NCI-H2107 treated with DMSO at 0.1 percent for 48 hours (cell line): ENCODE measurements at regions not wholly inside any gene's neighbourhood (a gene's known extent, or its start where the extent isn't known, plus 50 kb on each side); places are given as distances from the start of the nearest gene placed in this dataset.

Experiments used
- DNase-seq: peaks from one replicate; lab custom pipeline; 2025; ENCODE audit not compliant: unreplicated experiment; lab: John Stamatoyannopoulos, UW

- DNase-seq: no peak
Measured at GRCh38 chr22:27617214-27617881, 184.2 kb downstream of the MN1 start.

GRCh38 chr22:27620367-27621154, 181.0 kb downstream of the MN1 start:
- DNase-seq: no peak

GRCh38 chr22:27621486-27622070, 180.0 kb downstream of the MN1 start:
- DNase-seq: no peak

GRCh38 chr22:27624042-27624441, 177.5 kb downstream of the MN1 start:
- DNase-seq: no peak

- DNase-seq: no peak
Measured at GRCh38 chr22:27624705-27625104, 176.9 kb downstream of the MN1 start.

GRCh38 chr22:27625769-27626674, 175.5 kb downstream of the MN1 start:
- no peak for DNase-seq

GRCh38 chr22:27626675-27627443, 174.7 kb downstream of the MN1 start:
- no peak for DNase-seq

- no peak for DNase-seq
Measured at GRCh38 chr22:27627444-27627833, 174.1 kb downstream of the MN1 start.

GRCh38 chr22:27627901-27628300, 173.7 kb downstream of the MN1 start:
- no peak for DNase-seq

GRCh38 chr22:27628341-27628740, 173.2 kb downstream of the MN1 start:
- no peak for DNase-seq

GRCh38 chr22:27628891-27629631, 172.5 kb downstream of the MN1 start:
- no peak for DNase-seq

- no peak for DNase-seq
Measured at GRCh38 chr22:27629908-27630673, 171.5 kb downstream of the MN1 start.

- no peak for DNase-seq
Measured at GRCh38 chr22:27630754-27631153, 170.8 kb downstream of the MN1 start.

- no peak for DNase-seq
Measured at GRCh38 chr22:27631641-27632040, 169.9 kb downstream of the MN1 start.

GRCh38 chr22:27632451-27633295, 168.9 kb downstream of the MN1 start:
- DNase-seq: no peak

GRCh38 chr22:27633296-27633871, 168.2 kb downstream of the MN1 start:
- no peak for DNase-seq

GRCh38 chr22:27634043-27634740, 167.4 kb downstream of the MN1 start:
- DNase-seq: no peak
